ENCODE measurements at regions not wholly inside any gene's neighbourhood (a gene's known extent, or its start where the extent isn't known, plus 50 kb on each side); places are given as distances from the start of the nearest gene placed in this dataset.

GRCh38 chr11:128151338-128151737, 436.0 kb downstream of the ETS1 start:
- Histone ChIP-seq H2AFZ (no peak overlapping the region), H3K4me1 (ENCODE audit: insufficient read depth) (no peaks in the 10 kb centered on the region), H3K27ac (ENCODE audit: low read depth) (no peak overlapping the region), H3F3A (replicated peaks; ENCODE audit: low read depth) (no peaks in the 10 kb centered on the region), H3K4me2 (no peak overlapping the region), H3K9me2 (ENCODE audit: insufficient read depth) (no peaks in the 10 kb centered on the region), H3K4me3 (no peak overlapping the region), H3K79me2 (replicated peaks; ENCODE audit: insufficient read depth) (no peaks in the 10 kb centered on the region), H3K27me3 (ENCODE audit: insufficient read depth) (no peaks in the 10 kb centered on the region), H4K20me1 (replicated peaks; ENCODE audit: insufficient read depth) (no peaks in the 10 kb centered on the region), H3K36me3 (ENCODE audit: insufficient read depth) (no peaks in the 10 kb centered on the region)
- Mint-ChIP-seq H3K4me1 (peaks cover 9% of the 10 kb centered on the region; the same call in 2 of the 3 replicates), H3K27ac (no peak overlapping the region), H3K9me3 (no peaks in the 10 kb centered on the region), H3K27me3 (ENCODE audit: insufficient read depth, low read depth, poor library complexity) (peaks cover 2% of the 10 kb centered on the region), H3K4me3 (no peak overlapping the region), H3K36me3 (ENCODE audit: low read depth) (no peaks in the 10 kb centered on the region)
- no peak for TF ChIP-seq REST (IDR thresholded peaks at IDR 0.05; ENCODE audit: unreplicated experiment)
- TF ChIP-seq ZNF462 (CRISPR knock-in tag; IDR thresholded peaks at IDR 0.05) = no peak
- TF ChIP-seq CTCF (conservative IDR thresholded peaks at IDR 0.05; ENCODE audit: low read depth in 2 of 2) = no peak
- TF ChIP-seq NANOG (IDR thresholded peaks at IDR 0.05; ENCODE audit: borderline replicate concordance) = no peak
- no peak for TF ChIP-seq ETS1 (IDR thresholded peaks at IDR 0.05)
- ATAC-seq (no peak), DNase-seq (ENCODE audit: low spot score) (no peak)

All from GM23338 (cell line).